ENCODE measurements at regions not wholly inside any gene's neighbourhood (a gene's known extent, or its start where the extent isn't known, plus 50 kb on each side); places are given as distances from the start of the nearest gene placed in this dataset.

DNA sequence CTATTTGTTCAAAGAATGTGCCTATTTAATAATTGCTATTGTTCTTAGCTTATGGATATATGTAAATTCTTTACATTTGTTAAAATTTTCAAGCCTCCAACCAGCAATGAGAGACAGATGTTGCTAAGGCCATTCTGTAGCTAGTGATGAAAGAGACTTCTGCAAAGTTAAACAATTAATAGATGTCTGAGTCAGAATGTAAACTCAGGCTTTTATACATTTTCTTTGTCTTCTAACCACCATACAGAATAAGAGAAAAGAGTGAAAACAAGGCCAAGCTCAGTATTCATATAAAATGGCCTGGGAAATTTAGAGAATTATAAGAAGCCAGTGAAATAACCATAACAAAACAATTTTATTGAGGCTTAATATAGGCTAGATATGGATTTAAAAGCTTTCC lies 1102.3 kb upstream of the SEL1L start:
- no peak for TF ChIP-seq NFRKB (IDR thresholded peaks at IDR 0.05)
- TF ChIP-seq ZNF384 (IDR thresholded peaks at IDR 0.05) = no peak
- no peak for TF ChIP-seq SP1 (IDR thresholded peaks at IDR 0.05)
- TF ChIP-seq ARNT (IDR thresholded peaks at IDR 0.05) = no peak
- TF ChIP-seq FOXA1 (IDR thresholded peaks at IDR 0.05) = no peak
